ENCODE measurements at regions not wholly inside any gene's neighbourhood (a gene's known extent, or its start where the extent isn't known, plus 50 kb on each side); places are given as distances from the start of the nearest gene placed in this dataset.

DNA sequence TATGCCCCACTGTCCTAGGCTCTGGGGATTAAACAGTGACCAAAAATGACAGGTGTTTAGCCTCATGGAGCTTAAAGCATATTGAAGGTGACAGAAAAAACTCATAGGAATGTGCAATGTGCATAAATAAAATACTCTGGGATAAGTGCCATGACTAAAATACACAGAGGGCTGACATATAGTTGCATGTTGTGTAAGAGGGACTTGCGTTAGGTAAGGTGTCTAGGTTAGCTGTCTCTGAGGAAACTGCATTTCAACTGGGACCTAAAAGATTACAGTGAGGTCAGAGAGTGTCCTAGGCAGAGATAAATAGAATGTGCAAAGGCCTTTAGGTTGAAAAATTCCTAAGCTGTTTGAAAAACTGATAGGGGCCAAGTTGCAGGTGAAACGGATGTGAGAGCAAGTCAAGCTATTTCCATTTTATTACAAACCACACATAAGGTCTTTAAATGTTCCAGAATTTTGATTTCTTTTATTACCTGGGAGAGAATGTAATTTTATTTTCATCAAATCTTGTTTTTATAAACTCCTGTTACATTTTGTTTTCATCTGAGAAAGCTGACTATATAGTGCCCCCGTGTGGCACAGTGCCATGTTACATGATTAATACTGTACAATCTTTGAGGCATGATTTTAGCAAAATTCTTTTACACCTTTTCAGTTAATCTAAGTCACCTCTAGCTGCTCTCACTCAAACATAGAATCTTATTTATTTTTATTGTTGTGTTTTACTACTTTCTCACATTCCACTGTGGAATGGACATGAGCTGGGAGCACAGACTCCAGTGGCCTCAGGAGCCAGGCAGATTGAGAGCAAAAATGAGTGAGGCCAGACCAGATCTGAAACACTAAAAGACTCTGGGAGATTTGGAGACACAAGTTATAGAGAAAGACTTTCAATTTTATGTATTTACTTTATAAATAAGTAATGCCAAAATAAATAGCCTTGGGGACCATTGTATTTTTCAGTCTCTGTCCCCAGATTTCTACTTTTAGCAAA is 259.6 kb upstream of the ZNF717 start:
- H3K4me1 ChIP-seq (replicated peaks in 1 of 2; ENCODE audit: control insufficient read depth in 2 of 2, insufficient read depth in 2 of 2, low read length in 2 of 2): no peaks in the 10 kb centered on the region
- POLR2A ChIA-PET: no interaction called here
- H3K36me3 ChIP-seq (ENCODE audit: control insufficient read depth, insufficient read depth, low read length): no peaks in the 10 kb centered on the region
- FAIRE-seq (no peak), ATAC-seq (no peak), DNase-seq (ENCODE audit: extremely low read depth in 1 of 4, low spot score in 3 of 4) (peak in 3 of 4 experiments; percentile 4 to 19 (median 6))
- no peaks in the 10 kb centered on the region for H3K79me2 ChIP-seq (ENCODE audit: control insufficient read depth, insufficient read depth, low read length)
- 3% methylated on average over 3 of the region's 3 CpGs for WGBS (ENCODE audit: insufficient coverage, low coverage, missing lambda C conversion rate)
- no peak overlapping the region for H3K27ac ChIP-seq (ENCODE audit: extremely low read depth, low read depth, low read length)
- H2AFZ ChIP-seq (ENCODE audit: low read depth, low read length): no peak overlapping the region
- no peaks in the 10 kb centered on the region for H3K27me3 ChIP-seq (ENCODE audit: control insufficient read depth in 2 of 2, insufficient read depth in 2 of 2, low read length in 2 of 2)
- in situ Hi-C loops (cut with MboI): no loop called here
- H3K4me2 ChIP-seq (ENCODE audit: insufficient read depth, low read length): no peak overlapping the region
- BruUV-seq (replicated peaks): no TSS peak
- intact Hi-C loops (cut with micrococcal nuclease): loop anchor here (5.0 kb wide), 1 partner anchor 323 kb away; no protein-coding TSS in a partner anchor
- no peaks in the 10 kb centered on the region for H3K9me1 ChIP-seq (ENCODE audit: control insufficient read depth, insufficient read depth, low read length)
- CTCF ChIA-PET (ENCODE audit: low intra/inter-chr PET ratio): no interaction called here
- no peak for TF ChIP-seq KLF1 (tag; IDR thresholded peaks at IDR 0.05)
- TF ChIP-seq, protein P1, sequence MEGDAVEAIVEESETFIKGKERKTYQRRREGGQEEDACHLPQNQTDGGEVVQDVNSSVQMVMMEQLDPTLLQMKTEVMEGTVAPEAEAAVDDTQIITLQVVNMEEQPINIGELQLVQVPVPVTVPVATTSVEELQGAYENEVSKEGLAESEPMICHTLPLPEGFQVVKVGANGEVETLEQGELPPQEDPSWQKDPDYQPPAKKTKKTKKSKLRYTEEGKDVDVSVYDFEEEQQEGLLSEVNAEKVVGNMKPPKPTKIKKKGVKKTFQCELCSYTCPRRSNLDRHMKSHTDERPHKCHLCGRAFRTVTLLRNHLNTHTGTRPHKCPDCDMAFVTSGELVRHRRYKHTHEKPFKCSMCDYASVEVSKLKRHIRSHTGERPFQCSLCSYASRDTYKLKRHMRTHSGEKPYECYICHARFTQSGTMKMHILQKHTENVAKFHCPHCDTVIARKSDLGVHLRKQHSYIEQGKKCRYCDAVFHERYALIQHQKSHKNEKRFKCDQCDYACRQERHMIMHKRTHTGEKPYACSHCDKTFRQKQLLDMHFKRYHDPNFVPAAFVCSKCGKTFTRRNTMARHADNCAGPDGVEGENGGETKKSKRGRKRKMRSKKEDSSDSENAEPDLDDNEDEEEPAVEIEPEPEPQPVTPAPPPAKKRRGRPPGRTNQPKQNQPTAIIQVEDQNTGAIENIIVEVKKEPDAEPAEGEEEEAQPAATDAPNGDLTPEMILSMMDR (IDR thresholded peaks at IDR 0.05 in 2 of 3, conservative IDR thresholded peaks at IDR 0.05 in 1 of 3; ENCODE audit: insufficient read depth in 2 of 3, low read depth in 1 of 3, low read length in 3 of 3): peak in 1 of 3 experiments; percentile 33; a peak in 2 of 6 replicates
- TF ChIP-seq RBM39 (optimal IDR thresholded peaks at IDR 0.05; ENCODE audit: low read depth, low read length): no peak
- peak in 1 of 2 experiments; percentile 37; a peak in 2 of 4 replicates for TF ChIP-seq RAD21 (CRISPR knock-in tag; conservative IDR thresholded peaks at IDR 0.05 in 1 of 2, IDR thresholded peaks at IDR 0.05 in 1 of 2)
- H4K20me1 ChIP-seq (replicated peaks; ENCODE audit: control insufficient read depth, insufficient read depth, low read length): no peaks in the 10 kb centered on the region
- no peak overlapping the region for H3K9ac ChIP-seq (ENCODE audit: insufficient read depth in 1 of 2, low read depth in 2 of 2, low read length in 2 of 2)
- H3K9me3 ChIP-seq (replicated peaks; ENCODE audit: control insufficient read depth, insufficient read depth, low read depth, low read length): no peaks in the 10 kb centered on the region
- no peak overlapping the region for H3K4me3 ChIP-seq

Measured in K562 (cell line).